RPMI8226 (cell line): ENCODE measurements at regions not wholly inside any gene's neighbourhood (a gene's known extent, or its start where the extent isn't known, plus 50 kb on each side); places are given as distances from the start of the nearest gene placed in this dataset.
"Not testable (repeated sequence)": the region's sequence is repeated elsewhere in the genome, so short reads cannot be mapped to it uniquely, and the experiment has no call there.

Experiments
- DNase-seq: peaks from one replicate; pipeline ENCODE4 v3.0.0-alpha.2; 2015

GRCh38 chr21:18970941-18971340 lies 567.4 kb upstream of the TMPRSS15 start:
- no peak for DNase-seq

DNA sequence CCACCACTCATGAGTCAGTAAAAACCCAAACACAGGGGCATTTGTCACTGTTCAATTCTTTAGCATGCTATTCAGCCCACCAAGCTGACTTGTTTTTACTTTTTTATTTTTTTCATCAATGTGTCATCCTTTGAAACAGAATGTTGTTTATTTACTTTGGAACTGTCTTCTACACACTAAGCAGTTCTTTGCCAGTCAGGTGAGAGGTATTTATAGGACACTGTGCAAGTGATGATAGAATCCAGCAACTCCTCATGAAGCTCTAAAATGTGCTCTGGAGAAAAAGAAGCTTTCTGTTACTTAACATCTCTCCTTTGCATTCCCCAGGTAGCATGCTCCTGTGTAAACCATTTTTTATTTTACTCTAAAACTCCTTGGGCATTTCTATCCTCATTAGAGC lies 582.0 kb upstream of the TMPRSS15 start:
- DNase-seq: no peak

- DNase-seq: no peak
Measured at GRCh38 chr21:18986197-18986596, 582.6 kb upstream of the TMPRSS15 start.

DNA sequence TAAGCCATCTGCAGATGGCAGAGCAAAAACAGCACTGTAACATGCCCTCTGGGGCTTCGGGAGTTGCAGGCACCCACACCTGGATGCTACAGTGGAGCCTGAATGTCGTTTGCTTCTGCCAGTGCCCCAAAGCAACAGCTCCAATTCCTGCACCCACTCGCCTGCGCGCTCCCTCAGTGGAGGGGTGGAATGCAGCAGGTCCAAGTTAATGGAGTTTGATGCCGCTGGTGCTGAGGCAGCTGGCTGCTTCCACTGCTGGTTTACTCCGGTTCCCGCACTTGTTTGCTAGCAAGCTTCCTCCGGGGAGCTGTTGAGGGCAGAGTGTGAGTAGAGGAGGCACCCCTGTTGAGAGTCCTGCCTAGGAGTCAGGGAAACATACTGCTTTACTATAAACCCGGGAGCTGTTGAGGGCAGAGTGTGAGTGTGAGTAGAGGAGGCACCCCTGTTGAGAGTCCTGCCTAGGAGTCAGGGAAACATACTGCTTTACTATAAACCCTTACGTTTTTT lies 584.0 kb upstream of the TMPRSS15 start:
- DNase-seq: peak; percentile 7

DNA sequence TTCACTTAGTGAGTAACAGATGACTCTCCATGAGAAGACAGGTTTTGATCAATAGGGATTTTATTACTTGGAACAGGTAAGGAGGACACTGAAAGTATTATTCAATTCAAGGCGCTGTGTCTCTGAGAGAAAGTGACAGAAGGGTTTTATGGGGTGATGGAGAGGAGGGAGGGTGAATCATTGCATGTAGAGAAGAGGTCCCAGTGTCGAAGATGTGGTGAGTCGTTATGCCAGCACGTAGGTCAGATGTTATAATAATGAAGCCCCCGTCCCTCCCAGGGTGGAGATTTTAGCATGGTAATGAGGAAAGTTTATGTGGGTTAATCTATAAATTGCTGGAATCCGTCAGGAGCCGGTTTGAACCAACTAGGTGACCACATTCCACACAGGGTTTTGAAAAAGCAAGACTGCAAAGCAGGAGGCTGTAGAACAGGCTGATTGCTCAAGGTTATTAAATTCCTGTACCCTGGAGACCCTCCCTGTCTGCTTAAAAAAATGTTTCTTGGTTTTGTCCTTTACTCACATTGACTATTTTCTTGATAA lies 586.4 kb upstream of the TMPRSS15 start:
- DNase-seq: no peak

DNA sequence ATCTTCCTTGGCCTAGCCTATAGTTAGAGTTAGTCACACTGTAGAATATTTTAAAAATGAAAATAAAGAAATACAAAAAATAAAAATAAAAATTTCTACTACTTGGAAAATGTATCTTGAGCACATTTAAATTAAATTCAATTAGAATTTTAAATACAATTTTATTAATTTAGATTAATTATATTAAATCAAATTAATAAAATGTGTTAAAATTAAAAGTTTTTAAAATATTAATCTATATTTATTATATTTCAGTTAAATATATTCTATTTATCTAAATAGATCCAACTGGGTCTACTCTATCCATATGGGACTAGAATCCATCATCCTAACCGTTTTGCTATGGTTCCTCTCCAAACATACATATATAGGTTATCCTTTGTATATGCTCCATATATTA lies 588.3 kb upstream of the TMPRSS15 start:
- no peak for DNase-seq

GRCh38 chr21:19010251-19010650 lies 606.7 kb upstream of the TMPRSS15 start:
- no peak for DNase-seq

- DNase-seq: no peak
Measured at GRCh38 chr21:19010996-19011395, 607.4 kb upstream of the TMPRSS15 start.

DNA sequence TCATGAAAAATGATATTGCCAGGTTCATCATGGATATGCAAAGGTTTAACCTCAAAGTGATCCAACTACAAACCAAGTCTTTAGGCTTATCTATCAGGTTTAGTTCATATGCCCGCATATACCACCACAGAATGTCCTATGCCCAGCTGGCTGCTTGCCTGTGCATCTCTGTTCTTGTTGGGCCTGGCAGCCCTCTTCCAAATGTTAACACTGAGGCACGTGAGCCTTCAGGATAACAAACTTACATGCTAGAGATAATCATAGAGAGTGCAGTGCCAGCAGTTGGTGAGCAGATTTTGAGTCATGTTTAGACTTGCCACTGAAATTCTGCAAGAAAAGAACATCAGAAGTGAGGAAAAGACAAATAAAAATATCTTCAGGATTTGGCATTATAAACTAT lies 607.9 kb upstream of the TMPRSS15 start:
- no peak for DNase-seq

GRCh38 chr21:19013916-19014315 lies 610.3 kb upstream of the TMPRSS15 start:
- DNase-seq: no peak

DNA sequence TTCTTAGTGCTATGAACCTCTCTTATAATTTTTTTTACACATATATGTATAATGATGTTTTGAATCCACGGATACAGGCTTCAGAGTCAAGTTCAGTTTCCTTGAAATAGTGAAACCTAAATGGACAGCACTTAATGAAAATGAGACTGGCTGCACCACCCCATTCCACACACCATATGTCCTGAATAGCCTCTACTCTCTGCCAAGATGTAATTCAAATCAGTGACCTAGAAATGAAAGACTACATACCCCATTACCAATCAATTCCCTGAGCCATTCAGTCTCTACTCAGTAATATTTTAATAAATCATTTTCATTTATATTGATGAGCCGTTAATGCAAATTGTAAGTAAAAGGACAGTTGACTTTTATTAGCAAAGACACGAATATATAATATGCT lies 614.9 kb upstream of the TMPRSS15 start:
- no peak for DNase-seq

DNA sequence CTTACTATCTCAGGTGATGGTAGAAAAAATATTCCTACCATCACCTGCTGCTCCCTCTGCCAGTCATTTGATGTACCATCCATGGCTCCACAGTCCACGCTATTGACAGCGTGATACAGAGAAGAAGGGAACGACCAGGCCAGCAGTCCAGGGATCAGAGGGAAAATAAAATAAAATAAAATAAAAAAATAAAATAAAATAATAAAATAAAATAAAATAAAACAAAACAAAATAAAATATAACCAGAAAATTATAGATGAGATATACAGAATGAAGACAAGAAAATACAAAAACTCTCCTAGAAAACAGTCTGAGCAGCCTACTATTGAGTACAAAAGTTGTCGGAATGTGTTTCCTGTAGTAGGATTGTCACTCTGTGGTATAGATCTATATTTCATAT lies 619.4 kb upstream of the TMPRSS15 start:
- DNase-seq: no peak

DNA sequence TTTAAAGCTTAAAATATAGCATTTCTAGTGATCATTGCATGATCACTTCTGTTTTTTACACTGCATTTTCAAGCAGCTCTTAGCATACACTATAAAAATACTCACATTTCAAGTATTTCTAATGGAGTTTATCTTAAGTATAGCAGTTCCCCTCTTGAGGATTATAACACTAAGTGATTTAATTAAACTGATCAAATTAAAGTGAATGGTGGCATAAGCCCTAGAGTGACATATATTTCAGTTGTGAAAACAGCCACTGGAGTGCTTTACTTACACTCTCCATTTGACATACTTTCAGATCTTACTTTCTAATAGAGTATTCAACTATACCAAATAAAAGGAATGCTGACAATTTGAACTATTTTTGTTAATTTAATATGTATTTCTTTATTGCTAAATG lies 623.3 kb upstream of the TMPRSS15 start:
- DNase-seq: no peak

DNA sequence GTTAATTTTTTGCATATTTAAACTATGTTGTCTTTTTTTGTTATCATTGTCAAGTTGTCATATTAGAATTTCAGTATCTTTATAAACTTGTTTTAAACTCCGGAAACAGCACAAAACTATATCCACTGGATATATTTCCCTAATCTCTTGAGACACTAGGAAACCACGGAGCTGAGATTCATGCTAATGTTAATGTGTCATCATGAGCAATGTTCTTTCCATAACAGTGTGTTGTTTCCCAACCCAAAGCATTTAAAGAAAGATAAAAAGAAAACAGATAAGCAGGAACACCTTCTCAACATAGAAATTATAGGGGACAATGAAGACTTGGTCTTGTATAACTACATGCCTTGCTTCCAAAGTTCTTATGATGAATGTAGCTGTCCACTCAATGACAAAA lies 626.2 kb upstream of the TMPRSS15 start:
- no peak for DNase-seq

- no peak for DNase-seq
Measured at GRCh38 chr21:19031953-19032352, 628.4 kb upstream of the TMPRSS15 start.

- no peak for DNase-seq
Measured at GRCh38 chr21:19034041-19034440, 630.5 kb upstream of the TMPRSS15 start.

- no peak for DNase-seq
Measured at GRCh38 chr21:19034560-19034959, 631.0 kb upstream of the TMPRSS15 start.

DNA sequence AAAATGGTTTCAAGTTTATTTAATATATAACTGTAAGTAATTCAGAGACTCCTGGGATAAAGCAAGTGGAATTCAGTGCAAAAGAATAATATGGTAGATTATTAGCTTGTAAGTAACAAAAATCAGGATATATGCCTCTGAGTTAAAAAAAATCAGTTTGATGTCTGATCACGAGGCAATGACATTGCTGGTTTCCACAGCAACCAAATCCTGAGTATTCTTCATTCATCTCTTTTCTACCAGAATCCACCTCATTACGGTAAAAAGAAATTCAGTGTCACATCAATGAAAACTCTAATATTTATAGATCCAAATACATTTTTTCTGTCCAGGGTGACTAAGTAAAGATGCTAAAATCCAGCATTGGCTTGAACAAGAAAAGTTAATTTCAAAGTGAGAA lies 642.3 kb upstream of the TMPRSS15 start:
- no peak for DNase-seq

- DNase-seq: no peak
Measured at GRCh38 chr21:19048098-19048672, 644.6 kb upstream of the TMPRSS15 start.

- no peak for DNase-seq
Measured at GRCh38 chr21:19049567-19049966, 646.0 kb upstream of the TMPRSS15 start.

GRCh38 chr21:19065164-19065563 lies 661.6 kb upstream of the TMPRSS15 start:
- no peak for DNase-seq

GRCh38 chr21:19076031-19076430 lies 672.4 kb upstream of the TMPRSS15 start:
- no peak for DNase-seq

DNA sequence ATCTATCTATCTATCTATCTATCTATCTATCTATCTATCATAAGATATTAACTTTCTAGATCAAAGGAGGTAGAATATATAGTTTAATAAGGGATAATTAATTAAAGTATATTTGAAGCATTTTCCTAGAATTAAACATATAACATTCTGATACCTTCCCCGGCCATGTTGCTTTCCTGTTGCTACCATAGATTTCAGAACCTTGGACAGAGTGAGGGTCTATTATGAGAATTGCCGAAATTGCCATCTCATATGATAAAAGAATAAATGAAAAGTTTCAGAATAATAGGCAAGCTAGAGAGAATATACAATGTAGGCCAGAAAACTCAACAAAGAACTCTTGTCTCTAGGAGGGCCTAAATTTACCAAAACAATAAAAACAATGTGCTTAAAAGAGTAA lies 706.1 kb upstream of the TMPRSS15 start:
- no peak for DNase-seq

GRCh38 chr21:19119259-19119658 lies 715.7 kb upstream of the TMPRSS15 start:
- not testable (repeated sequence) for DNase-seq

DNA sequence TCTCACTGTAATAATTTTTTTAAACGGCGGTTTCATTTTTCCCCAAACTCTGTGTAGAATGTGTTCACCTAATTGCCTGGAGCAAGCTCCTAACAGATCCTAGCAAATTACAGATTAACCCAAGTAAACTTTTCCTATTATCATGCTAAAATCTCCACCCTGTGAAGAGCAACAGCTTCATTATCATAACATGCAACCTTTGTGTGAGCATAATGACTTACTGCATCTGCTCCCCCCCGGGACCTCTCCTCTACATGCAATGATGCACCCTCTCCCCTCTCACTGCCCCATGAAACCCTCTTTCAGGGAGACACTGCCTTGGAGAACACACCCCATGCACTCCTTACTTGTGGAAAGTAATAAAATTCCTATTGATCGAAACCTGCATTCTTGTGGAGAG lies 717.0 kb upstream of the TMPRSS15 start:
- no peak for DNase-seq
